ENCODE measurements at regions not wholly inside any gene's neighbourhood (a gene's known extent, or its start where the extent isn't known, plus 50 kb on each side); places are given as distances from the start of the nearest gene placed in this dataset.
"Not testable (repeated sequence)": the region's sequence is repeated elsewhere in the genome, so short reads cannot be mapped to it uniquely, and the experiment has no call there.

- no peak for DNase-seq
Observed at GRCh38 chr4:72875138-72875537, 194.4 kb downstream of the COX18 start.

DNA sequence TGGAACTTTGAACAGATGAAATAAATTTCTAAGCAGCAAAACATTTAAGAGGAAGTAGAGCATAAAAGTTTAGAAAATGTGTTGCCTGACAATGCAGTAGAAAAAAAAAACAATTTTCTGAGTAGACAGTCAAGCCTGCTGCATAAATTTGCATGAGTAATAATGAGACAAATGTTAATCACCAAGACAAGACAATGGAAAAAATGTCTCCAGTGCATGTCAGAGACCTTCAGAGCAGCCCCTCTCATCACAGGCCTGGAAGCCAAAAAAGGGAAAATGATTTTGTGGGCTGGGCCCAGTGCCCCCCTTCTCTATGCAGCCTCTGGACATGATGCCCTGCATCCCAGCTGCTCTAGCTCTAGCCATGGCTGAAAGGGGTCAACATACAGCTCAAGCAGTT lies 204.6 kb downstream of the COX18 start:
- no peak for DNase-seq

GRCh38 chr4:72864277-72864676 lies 205.2 kb downstream of the COX18 start:
- DNase-seq = not testable (repeated sequence)

DNA sequence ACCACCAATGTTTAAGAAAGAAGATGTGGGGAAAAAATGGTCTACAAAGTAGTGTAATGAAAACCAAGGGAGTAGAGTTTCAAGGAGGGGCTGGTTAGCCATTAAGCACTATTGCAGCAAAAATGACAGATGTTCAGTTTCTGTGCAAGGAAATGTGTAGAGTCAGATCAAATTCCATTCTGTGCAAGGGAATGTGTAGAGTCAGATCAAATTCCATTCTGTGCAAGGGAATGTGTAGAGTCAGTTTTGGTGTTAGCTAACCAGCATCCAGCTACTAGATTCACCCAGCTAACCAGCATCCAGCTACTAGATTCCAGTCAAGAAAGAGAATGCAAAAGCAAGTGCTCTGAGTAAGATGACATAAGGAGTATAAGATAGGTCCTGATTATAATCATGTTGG lies 208.8 kb downstream of the COX18 start:
- DNase-seq = no peak

DNA sequence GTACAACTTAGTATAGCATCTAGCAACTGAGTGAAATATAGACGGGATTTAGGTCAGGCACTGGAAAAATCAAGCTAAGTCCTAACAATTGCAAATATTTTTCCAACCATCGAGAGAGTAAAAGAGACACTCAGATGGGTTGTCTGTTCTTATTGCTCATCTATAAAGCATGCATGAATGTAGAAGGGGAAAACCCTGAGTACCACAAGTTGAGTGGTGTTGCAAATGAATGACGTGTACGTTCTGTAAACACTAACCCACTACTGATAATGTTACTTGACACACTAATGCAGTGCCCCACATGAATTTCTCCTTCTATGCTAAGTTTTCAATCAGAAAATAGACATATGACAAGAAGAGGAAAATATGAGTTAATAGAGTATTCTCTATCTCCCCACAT lies 211.2 kb downstream of the COX18 start:
- DNase-seq = peak; percentile 49

DNA sequence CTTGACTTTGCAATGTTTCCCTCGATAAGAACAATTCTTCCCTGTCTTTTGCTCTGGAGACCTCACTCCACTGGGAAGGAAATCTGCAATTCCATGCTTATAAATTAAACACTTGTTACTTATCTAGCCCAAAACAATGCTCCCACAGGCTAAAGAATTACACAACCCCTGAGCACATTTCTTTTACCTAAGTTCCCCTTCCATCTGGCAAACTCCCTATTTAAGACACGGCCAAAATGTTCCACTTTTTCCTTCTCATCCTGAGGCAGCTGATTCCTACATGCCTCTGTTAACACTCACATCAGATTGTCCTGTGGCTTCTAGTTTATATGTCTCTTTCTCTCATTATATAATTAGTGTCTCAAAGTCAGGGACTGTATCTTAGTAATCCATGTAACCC lies 211.7 kb downstream of the COX18 start:
- DNase-seq = no peak

DNA sequence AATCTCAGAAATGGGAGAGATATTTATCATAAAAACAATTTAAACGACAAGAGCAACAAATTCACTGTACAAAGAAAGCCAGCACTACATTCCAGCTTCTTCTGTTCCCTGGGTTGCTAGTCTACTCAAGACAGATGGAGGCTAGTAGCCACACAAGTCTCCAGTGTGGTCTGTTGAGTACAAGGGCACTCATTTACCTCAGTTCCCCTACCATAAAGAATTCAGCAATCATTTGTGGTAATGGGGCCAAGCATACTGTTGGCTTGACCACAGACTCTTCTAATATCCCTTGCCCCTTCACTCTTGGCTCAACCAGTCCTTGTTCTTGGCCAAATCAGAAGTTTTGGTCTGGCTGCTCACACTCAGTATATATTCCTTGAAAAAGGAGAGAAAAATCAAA lies 212.3 kb downstream of the COX18 start:
- no peak for DNase-seq

- no peak for DNase-seq
Observed at GRCh38 chr4:72846280-72847111, 223.0 kb downstream of the COX18 start.

DNA sequence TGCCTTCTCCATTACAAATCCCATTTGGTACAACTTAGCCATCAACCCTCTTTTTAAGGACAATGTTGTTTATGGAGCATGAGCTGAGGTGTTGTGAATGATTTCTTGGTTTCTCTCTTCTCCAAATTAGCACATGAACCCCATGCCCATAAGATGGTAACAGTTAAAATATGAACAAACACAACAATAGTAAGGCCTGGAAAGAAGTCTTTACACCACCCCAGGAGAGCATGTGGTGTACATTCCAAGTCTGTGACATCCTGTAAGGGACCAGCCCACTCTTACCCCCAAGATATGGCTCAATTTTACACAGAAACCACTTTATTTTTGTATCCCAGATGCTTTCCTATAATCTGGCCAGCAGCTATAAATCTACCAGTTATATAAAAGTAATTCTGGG lies 226.1 kb downstream of the COX18 start:
- DNase-seq = no peak

DNA sequence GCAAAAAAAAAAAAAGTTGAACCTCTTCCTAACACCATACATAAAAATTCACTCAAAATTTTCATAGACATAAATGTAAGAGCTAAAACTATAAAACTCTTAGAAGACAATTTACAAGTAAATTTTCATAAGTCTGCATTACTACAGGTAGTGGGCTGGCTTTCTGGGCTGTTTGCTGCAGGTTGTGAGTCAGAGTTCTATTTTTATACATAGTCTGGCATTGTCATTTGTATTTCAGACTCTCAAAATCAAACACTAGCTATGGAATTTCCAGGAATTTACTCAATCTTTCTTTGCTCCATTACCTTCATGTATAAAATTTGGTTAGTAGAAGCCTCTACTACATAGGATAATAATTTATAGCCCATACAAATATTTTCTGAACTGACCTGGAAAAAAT lies 227.2 kb downstream of the COX18 start:
- DNase-seq = no peak

DNA sequence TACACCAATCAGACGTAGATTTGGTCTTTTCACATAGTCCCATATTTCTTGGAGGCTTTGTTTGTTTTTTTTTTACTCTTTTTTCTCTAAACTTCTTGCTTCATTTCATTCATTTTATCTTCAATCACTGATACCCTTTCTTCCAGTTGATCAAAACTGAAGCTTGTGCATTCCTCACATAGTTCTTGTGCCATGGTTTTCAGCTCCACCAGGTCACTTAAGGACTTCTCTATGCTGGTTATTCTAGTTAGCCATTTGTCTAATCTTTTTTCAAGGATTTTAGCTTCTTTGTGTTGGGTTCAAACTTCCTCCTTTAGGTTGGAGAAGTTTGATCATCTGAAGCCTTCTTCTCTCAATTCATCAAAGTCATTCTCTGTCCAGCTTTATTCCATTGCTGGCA lies 229.3 kb downstream of the COX18 start:
- not testable (repeated sequence) for DNase-seq

GRCh38 chr4:72828864-72829263 lies 240.7 kb downstream of the COX18 start:
- no peak for DNase-seq

- no peak for DNase-seq
Observed at GRCh38 chr4:72827968-72828367, 241.5 kb downstream of the COX18 start.

DNA sequence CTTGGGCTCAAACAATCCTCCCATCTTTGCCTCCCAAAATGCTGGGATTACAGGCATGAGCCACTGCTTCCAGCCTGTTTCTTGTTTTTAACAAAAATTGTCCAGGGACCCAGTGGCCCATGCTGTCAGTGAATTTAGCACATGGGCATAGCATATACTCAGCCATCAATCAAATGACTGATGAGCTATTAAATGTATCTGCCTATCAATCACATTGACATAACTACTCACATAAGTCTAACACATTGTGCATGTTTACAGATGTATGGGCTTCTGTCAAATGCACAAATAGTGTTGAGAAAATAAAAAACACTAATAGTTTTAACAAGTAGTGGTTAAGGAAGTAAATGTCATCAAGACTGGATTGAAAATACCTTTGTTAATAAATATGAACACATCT lies 249.4 kb downstream of the COX18 start:
- no peak for DNase-seq

- peak; percentile 5 for DNase-seq
Observed at GRCh38 chr4:72817012-72817411, 248.0 kb upstream of the ADAMTS3 start.

DNA sequence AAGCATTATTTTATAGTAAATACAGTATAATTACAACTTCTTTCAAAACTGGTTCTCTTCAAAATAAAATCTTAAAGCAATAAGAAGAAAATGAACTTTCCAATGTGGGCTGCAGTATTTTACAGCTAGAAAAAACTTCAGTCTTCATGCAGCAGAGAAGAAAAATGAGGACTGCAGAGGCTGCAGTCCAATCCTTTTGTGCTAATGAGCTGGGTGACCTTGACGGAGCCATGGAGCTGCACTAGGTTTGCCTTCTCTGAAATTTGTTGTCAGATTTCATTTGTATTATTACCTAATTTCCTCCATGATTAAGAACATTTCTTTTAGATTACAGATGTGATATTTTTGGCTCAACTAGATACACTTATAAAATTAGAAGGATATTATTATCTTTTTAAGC lies 245.2 kb upstream of the ADAMTS3 start:
- no peak for DNase-seq

- no peak for DNase-seq
Observed at GRCh38 chr4:72809208-72809607, 240.2 kb upstream of the ADAMTS3 start.

DNA sequence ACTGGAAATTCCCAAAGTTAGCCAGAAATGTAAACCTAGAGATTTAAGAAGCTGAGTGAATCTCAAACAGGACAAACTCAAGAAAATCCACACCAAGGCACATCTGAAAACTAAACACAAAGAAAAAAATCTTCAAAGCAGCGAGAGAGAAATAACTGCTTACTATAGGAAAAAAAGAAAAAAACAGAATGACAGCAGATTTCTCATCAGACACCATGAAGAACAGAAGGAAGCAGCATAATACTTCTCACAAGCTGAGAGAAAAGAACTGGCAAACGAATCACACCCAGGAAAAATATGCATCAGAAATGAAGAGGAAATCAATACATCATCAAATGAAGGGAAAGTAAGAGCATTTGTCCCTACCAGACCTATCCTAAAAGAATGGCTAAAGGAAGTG lies 236.3 kb upstream of the ADAMTS3 start:
- DNase-seq = no peak

- DNase-seq = no peak
Observed at GRCh38 chr4:72797486-72797885, 228.5 kb upstream of the ADAMTS3 start.

DNA sequence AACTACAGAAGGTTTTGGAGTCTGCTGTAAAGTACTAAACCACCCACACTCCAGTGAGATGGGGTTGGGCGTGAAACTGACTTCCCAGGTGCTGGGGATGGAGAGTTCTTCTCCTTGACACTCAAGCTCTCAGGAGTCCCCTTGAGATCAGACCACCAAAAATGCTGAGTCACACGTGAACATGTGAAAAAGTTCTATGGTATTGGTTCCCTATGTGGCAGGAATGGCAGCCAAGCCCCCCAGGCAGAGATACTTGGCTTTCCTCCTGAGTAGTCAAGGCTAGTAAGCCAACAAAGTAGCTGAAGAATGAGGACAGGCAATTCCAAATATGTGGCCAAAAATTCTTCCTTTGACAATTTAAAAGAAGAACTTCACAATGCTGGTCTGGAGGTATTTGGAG lies 222.0 kb upstream of the ADAMTS3 start:
- DNase-seq = no peak

- no peak for DNase-seq
Observed at GRCh38 chr4:72786401-72786990, 217.5 kb upstream of the ADAMTS3 start.

GRCh38 chr4:72779241-72779640 lies 210.2 kb upstream of the ADAMTS3 start:
- DNase-seq = peak; percentile 48

- DNase-seq = no peak
Observed at GRCh38 chr4:72777436-72777835, 208.4 kb upstream of the ADAMTS3 start.

GRCh38 chr4:72770708-72771107 lies 201.7 kb upstream of the ADAMTS3 start:
- DNase-seq = peak; percentile 8

GRCh38 chr4:72768364-72768763 lies 199.3 kb upstream of the ADAMTS3 start:
- no peak for DNase-seq

Measured in fibroblast of skin of right quadriceps (primary cell).